ENCODE measurements at regions not wholly inside any gene's neighbourhood (a gene's known extent, or its start where the extent isn't known, plus 50 kb on each side); places are given as distances from the start of the nearest gene placed in this dataset.

DNA sequence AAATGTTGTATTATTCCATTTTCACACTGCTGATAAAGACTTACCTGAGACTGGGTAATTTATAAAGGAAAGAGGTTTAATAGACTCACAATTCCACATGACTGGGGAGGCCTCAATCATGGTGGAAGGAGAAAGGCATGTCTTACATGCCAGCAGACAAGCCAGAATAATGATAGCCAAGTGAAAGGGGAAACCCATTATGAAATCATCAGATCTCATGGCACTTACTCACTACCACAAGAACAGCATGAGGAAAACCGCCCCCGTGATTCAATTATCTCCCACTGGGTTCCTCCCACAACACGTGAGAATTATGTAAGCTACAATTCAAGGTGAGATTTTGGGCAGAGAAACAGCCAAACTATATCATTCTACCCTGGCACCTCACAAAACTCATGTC, 2535.1 kb downstream of the ARAP2 start:
- TF ChIP-seq TCF7L2 (IDR thresholded peaks at IDR 0.05; ENCODE audit: low read depth, low read length) = no peak
- TF ChIP-seq, protein P1, sequence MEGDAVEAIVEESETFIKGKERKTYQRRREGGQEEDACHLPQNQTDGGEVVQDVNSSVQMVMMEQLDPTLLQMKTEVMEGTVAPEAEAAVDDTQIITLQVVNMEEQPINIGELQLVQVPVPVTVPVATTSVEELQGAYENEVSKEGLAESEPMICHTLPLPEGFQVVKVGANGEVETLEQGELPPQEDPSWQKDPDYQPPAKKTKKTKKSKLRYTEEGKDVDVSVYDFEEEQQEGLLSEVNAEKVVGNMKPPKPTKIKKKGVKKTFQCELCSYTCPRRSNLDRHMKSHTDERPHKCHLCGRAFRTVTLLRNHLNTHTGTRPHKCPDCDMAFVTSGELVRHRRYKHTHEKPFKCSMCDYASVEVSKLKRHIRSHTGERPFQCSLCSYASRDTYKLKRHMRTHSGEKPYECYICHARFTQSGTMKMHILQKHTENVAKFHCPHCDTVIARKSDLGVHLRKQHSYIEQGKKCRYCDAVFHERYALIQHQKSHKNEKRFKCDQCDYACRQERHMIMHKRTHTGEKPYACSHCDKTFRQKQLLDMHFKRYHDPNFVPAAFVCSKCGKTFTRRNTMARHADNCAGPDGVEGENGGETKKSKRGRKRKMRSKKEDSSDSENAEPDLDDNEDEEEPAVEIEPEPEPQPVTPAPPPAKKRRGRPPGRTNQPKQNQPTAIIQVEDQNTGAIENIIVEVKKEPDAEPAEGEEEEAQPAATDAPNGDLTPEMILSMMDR (IDR thresholded peaks at IDR 0.05) = no peak

Measured in Panc1 (cell line).